ENCODE measurements at regions not wholly inside any gene's neighbourhood (a gene's known extent, or its start where the extent isn't known, plus 50 kb on each side); places are given as distances from the start of the nearest gene placed in this dataset.
A peak's percentile ranks its signal among the peaks of the same experiment; 100 is the strongest.

DNA sequence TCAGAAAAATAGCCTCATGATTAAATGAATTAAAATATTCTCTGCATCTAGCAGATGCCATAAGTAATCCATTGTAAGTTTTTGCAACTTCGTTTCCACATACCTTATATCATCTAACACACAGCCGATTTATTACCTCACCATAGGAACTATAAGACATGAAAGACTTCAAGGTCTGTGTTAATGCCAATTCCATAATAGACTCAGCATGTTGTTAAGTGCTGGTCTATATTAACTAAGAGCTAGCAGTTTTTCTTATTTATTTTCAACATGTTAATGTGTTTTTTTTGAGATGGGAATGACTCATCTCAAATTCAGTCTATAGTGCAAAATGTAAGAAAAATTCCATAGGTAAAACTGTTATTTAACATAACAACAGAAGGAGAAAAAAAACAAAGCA lies 243.9 kb upstream of the GULP1 start:
- DNase-seq (no peak), ATAC-seq (replicated peaks in 1 of 2) (no peak)
- Mint-ChIP-seq H3K4me3 (no peak overlapping the region), H3K36me3 (ENCODE audit: insufficient read depth in 2 of 2) (no peaks in the 10 kb centered on the region), H3K4me1 (ENCODE audit: low read depth) (no peaks in the 10 kb centered on the region), H3K9me3 (peaks cover 3% of the 10 kb centered on the region in 2 donors), H3K27me3 (ENCODE audit: low read depth) (no peaks in the 10 kb centered on the region), H3K27ac (no peak overlapping the region)

DNA sequence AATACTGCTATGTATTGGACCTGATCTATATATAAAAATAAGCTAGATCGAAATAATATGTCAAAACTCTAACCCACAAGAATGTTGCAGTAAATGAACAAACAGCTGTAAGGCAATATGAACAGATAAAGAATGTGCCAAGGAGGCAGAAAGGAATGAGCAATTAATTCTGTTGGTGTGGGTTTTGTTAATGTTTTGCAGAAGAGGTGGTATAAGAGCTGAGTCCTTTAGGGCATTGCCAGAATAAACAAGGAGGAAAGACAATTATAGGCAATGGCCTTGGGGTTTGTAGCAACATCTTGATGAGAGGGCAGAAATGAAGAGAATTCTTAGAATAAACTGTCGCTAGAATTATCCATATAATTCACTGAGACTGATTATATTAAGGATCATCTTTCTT lies 240.9 kb upstream of the GULP1 start:
- no peak for DNase-seq

DNA sequence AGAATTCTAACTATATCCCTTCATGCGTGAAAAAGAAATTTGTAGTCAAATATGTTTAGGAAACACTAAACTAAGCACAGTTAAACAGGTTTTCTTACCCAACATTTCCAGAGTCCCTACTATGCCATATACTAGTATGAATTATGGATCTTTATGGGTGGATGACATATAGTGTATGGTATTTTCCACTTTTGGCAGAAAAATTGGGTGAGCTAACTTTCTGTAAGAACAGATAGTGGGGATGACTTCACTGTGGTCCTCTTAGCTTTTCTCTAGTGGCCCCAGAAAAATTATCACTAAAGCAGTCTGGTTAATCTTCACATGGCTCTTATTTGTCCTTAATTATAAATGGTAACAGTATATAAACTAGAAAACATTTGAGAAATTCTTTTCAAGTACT lies 240.0 kb upstream of the GULP1 start:
- Mint-ChIP-seq H3K27ac (no peak overlapping the region), H3K4me3 (no peak overlapping the region), H3K4me1 (ENCODE audit: low read depth) (no peaks in the 10 kb centered on the region), H3K27me3 (ENCODE audit: low read depth) (no peaks in the 10 kb centered on the region), H3K9me3 (no peaks in the 10 kb centered on the region), H3K36me3 (ENCODE audit: insufficient read depth in 2 of 2) (no peaks in the 10 kb centered on the region)
- no peak for ATAC-seq (replicated peaks in 1 of 2)
- DNase-seq, result no peak

More for the DNA sequence above, 240.9 kb upstream of the GULP1 start:
- Mint-ChIP-seq H3K9me3 (no peaks in the 10 kb centered on the region), H3K27ac (no peak overlapping the region), H3K27me3 (ENCODE audit: low read depth) (no peaks in the 10 kb centered on the region), H3K36me3 (ENCODE audit: insufficient read depth in 2 of 2) (no peaks in the 10 kb centered on the region), H3K4me3 (no peak overlapping the region), H3K4me1 (ENCODE audit: low read depth) (no peaks in the 10 kb centered on the region)
- ATAC-seq (replicated peaks in 1 of 2), result no peak

DNA sequence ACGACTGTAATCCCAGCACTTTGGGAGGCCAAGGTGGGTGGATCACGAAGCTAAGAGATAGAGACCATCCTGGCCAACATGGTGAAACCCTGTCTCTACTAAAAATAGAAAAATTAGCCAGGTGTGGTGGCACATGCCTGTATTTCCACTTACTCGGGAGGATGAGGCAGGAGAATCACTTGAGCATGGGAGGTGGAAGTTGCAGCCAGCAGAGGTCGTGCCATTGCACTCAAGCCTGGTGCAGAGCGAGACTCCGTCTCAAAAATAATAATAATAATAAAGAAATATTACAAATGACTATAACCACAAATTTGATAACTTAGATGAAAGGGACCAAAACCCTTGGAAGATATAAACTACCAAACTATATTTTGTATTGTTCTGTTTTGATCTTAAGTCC lies 226.3 kb upstream of the GULP1 start:
- no peak for ATAC-seq (replicated peaks in 1 of 2)
- no peaks in the 10 kb centered on the region for H3K27me3 Mint-ChIP-seq (ENCODE audit: low read depth)
- H3K27ac Mint-ChIP-seq, result no peak overlapping the region
- DNase-seq, result no peak
- H3K9me3 Mint-ChIP-seq, result peaks cover 3% of the 10 kb centered on the region in 2 donors
- no peaks in the 10 kb centered on the region for H3K36me3 Mint-ChIP-seq (ENCODE audit: insufficient read depth in 2 of 2)
- H3K4me1 Mint-ChIP-seq (ENCODE audit: low read depth), result no peaks in the 10 kb centered on the region
- H3K4me3 Mint-ChIP-seq, result no peak overlapping the region

DNA sequence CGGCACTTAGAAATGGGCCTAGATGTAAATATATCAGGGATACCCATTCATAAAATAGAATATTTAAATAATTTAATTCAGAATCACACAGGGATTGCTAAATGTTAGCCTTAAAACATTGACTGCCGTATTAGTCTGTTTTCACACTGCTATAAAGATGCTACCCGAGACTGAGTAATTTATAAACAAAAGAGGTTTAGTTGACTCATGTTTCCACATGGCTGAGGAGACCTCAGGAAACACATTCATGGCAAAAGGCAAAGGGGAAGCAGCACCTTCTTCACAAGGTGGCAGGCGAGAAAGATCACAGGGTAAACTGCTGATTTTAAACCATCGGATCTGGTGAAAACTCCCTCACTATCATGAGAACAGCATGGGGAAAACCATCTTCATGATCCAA lies 223.6 kb upstream of the GULP1 start:
- ATAC-seq (replicated peaks in 1 of 2) (no peak), DNase-seq (no peak)
- H3K9me3 Mint-ChIP-seq, result peaks cover 3 to 10% of the 10 kb centered on the region in 2 donors
- H3K27ac Mint-ChIP-seq, result no peak overlapping the region
- H3K27me3 Mint-ChIP-seq (ENCODE audit: low read depth), result no peaks in the 10 kb centered on the region
- H3K4me3 Mint-ChIP-seq, result no peak overlapping the region
- peaks cover 2% of the 10 kb centered on the region in 2 donors for H3K36me3 Mint-ChIP-seq (ENCODE audit: insufficient read depth in 2 of 2)
- no peaks in the 10 kb centered on the region for H3K4me1 Mint-ChIP-seq (ENCODE audit: low read depth)

DNA sequence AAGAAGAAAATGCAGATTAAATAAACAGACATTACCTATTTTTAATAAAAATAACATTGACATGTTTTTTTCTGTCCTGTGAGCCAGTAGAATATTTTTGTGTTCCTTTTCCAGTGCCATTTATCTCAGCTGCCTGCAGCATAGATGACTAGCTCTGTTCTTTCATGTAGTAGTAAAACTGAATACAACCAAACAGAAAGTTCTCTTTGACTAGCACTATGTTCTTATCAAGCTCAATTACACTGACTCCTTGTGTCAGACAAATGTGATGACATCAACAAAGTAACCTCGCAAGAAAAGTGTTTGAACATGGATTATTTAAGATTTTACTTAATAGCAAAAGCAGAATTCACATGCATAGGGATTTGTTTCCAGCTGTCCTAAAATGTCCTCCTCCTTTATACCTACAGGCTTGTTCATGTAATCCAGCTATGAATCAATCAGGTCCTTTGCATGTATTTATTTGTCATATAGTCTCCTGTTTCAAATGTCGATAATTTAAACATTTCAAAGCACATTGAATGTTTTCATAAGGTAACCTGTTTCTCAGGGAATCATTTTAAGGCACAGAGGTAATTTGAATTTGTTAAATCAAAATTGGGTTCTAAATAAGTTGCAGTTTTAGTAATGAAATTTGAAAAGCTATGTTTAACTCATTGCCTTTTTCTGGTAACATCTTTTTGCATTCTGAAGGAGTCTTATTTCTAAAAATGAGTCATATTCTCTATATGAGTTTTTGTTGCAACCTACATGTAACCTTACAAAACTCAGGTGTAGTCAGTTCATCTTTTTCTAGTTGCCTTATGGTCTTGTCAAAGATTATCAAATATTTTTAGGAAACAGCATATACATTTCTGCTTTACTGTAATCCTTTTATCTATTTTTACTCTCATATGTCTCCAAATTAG lies 215.3 kb upstream of the GULP1 start:
- H3K9me3 Mint-ChIP-seq, result peaks cover 7 to 17% of the 10 kb centered on the region in 2 donors
- ATAC-seq (replicated peaks in 1 of 2), result peak; percentile 85 to 86
- H3K27me3 Mint-ChIP-seq (ENCODE audit: low read depth), result no peaks in the 10 kb centered on the region
- peaks cover 17% of the 10 kb centered on the region for H3K4me1 Mint-ChIP-seq (ENCODE audit: low read depth)
- DNase-seq, result no peak
- peak overlapping the region; percentile 79 for H3K27ac Mint-ChIP-seq
- peaks cover 2% of the 10 kb centered on the region in 2 donors for H3K36me3 Mint-ChIP-seq (ENCODE audit: insufficient read depth in 2 of 2)
- H3K4me3 Mint-ChIP-seq, result peak overlapping the region; percentile 17 to 71

DNA sequence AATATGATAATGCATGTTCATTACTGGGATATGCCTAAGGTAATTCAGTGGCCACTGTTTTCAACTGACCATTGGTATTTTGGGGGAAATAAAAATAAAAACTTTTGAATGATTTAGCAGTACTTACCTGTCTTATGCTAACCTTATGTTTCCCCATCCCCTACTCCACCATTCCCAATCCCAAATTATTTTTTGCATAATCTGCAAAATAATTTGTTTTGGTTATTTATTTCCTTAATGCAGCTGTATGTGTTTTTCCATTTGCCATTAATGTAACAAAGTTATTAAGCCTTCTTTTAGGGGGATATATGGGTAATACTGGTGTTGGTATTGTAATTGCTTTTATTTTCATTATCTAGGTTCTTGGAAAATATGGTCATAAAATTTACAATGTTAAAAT lies 213.9 kb upstream of the GULP1 start:
- Mint-ChIP-seq H3K27me3 (ENCODE audit: low read depth) (no peaks in the 10 kb centered on the region), H3K36me3 (ENCODE audit: insufficient read depth in 2 of 2) (peaks cover 0 to 2% of the 10 kb centered on the region in 2 donors), H3K4me3 (no peak overlapping the region), H3K9me3 (peaks cover 7 to 12% of the 10 kb centered on the region in 2 donors), H3K27ac (no peak overlapping the region), H3K4me1 (ENCODE audit: low read depth) (peaks cover 17% of the 10 kb centered on the region)
- ATAC-seq (replicated peaks in 1 of 2), result no peak
- DNase-seq, result no peak

DNA sequence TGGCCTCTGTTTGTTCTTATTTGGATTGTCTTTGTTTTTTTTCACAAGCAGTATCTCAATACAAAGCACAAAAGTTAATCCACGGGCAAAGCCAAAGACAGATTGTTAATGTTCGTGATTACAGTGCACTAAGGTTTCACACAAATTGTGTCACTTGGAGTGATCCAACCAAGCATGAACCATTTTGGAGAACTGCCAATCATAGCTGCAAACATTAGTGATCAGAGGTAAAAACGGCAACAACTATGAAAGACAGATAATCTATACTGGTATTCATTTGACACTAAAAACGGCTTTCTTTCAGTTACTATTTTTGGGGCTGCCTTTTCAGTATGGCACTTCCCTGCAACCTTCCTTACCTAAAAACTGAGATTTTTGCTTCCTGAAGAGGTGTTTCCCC lies 213.1 kb upstream of the GULP1 start:
- Mint-ChIP-seq H3K27me3 (ENCODE audit: low read depth) (no peaks in the 10 kb centered on the region), H3K4me3 (no peak overlapping the region), H3K27ac (no peak overlapping the region), H3K9me3 (peaks cover 7 to 9% of the 10 kb centered on the region in 2 donors), H3K36me3 (ENCODE audit: insufficient read depth in 2 of 2) (no peaks in the 10 kb centered on the region), H3K4me1 (ENCODE audit: low read depth) (peaks cover 17% of the 10 kb centered on the region)
- DNase-seq (no peak), ATAC-seq (replicated peaks in 1 of 2) (no peak)

DNA sequence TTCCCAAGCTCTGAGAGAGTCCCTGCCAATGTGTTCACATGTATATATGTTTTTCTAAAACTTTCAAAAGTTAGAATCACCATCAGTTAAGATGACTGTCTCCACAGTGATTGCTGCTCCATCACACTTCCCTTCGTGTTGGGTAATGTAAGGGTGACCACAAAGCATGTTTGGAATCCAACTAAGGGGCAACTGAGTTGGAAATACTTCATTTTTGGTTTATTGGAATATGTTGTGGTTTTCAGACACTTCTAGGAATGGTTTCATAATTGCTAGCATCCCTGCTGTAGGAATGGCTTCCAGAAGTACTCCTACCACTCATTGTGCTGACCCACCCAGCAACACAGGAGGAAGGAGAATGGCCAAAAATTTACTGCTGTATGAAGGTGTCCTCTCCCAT lies 212.5 kb upstream of the GULP1 start:
- no peak for ATAC-seq (replicated peaks in 1 of 2)
- Mint-ChIP-seq H3K27ac (no peak overlapping the region), H3K27me3 (ENCODE audit: low read depth) (no peaks in the 10 kb centered on the region), H3K4me3 (no peak overlapping the region), H3K36me3 (ENCODE audit: insufficient read depth in 2 of 2) (no peaks in the 10 kb centered on the region), H3K9me3 (peaks cover 3 to 5% of the 10 kb centered on the region in 2 donors), H3K4me1 (ENCODE audit: low read depth) (peaks cover 17% of the 10 kb centered on the region)
- DNase-seq, result no peak

DNA sequence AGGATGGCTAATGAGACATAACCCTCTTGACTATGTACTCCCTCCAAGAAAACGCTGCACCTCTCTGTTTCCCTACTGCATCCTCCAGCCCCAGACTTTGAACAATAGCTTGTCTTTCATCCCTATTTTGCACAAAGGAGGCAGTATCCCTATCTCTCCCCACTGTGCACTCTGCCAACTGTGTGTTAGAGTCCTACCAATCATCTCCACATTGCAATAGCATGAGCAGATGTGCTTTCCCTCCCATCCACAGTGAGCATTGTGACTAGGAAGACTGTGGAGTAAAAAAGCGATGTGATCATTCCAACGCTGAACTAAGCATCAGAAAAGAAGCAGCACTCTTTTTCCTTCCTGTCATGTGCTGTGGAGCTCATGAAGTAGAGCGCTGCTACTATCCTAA lies 206.3 kb upstream of the GULP1 start:
- ATAC-seq (replicated peaks in 1 of 2) (no peak), DNase-seq (no peak)
- H3K9me3 Mint-ChIP-seq, result peaks cover 0 to 2% of the 10 kb centered on the region in 2 donors
- no peaks in the 10 kb centered on the region for H3K36me3 Mint-ChIP-seq (ENCODE audit: insufficient read depth in 2 of 2)
- H3K27me3 Mint-ChIP-seq (ENCODE audit: low read depth), result no peaks in the 10 kb centered on the region
- H3K4me1 Mint-ChIP-seq (ENCODE audit: low read depth), result no peaks in the 10 kb centered on the region
- H3K4me3 Mint-ChIP-seq, result no peak overlapping the region
- H3K27ac Mint-ChIP-seq, result no peak overlapping the region

DNA sequence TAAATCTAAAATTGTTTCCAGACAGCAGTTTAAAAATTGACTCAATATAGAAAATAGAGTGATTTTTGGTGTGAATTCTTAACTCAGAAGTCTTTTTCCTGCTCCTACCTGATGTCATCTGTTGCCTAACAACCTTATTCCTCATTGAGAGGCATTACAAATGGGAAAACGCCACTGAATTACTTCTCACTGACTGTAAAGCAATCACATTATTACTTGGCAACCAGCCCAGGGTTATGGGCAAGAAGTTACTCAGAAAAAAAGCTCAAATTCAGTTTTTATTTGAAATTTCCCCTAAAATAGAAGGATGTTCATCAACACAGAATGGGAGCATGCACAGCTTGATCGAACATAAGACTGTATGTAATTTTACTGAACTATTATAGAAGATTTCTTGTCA lies 201.8 kb upstream of the GULP1 start:
- no peak for ATAC-seq (replicated peaks in 1 of 2)
- DNase-seq, result no peak
- H3K27ac Mint-ChIP-seq, result no peak overlapping the region

DNA sequence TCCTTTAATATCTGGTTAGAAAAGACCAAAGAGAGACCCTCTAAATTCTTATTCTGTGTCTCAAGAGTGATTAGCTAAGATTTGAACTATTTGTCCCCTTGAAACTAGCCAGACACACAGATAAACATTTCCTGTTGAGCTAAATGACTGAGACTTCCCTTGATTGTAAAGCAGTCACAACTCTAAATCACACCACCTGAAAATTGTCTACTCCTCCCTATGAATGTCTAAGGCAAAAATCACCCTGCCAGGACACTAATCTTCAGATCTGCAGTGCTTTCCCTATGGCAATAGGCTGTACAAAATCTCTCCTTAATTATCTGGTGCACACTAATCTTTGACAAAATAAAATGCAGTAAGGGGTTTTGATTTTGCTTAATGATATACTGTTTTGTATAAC lies 200.5 kb upstream of the GULP1 start:
- Mint-ChIP-seq H3K9me3 (peaks cover 3% of the 10 kb centered on the region in 2 donors), H3K36me3 (ENCODE audit: insufficient read depth in 2 of 2) (no peaks in the 10 kb centered on the region), H3K4me3 (no peak overlapping the region), H3K4me1 (ENCODE audit: low read depth) (no peaks in the 10 kb centered on the region), H3K27me3 (ENCODE audit: low read depth) (no peaks in the 10 kb centered on the region), H3K27ac (no peak overlapping the region)
- no peak for ATAC-seq (replicated peaks in 1 of 2)
- DNase-seq, result no peak

More for the DNA sequence above, 201.8 kb upstream of the GULP1 start:
- no peaks in the 10 kb centered on the region for H3K27me3 Mint-ChIP-seq (ENCODE audit: low read depth)
- no peaks in the 10 kb centered on the region for H3K4me1 Mint-ChIP-seq (ENCODE audit: low read depth)
- H3K4me3 Mint-ChIP-seq, result no peak overlapping the region
- H3K9me3 Mint-ChIP-seq, result peaks cover 0 to 3% of the 10 kb centered on the region in 2 donors
- H3K36me3 Mint-ChIP-seq (ENCODE audit: insufficient read depth in 2 of 2), result no peaks in the 10 kb centered on the region

DNA sequence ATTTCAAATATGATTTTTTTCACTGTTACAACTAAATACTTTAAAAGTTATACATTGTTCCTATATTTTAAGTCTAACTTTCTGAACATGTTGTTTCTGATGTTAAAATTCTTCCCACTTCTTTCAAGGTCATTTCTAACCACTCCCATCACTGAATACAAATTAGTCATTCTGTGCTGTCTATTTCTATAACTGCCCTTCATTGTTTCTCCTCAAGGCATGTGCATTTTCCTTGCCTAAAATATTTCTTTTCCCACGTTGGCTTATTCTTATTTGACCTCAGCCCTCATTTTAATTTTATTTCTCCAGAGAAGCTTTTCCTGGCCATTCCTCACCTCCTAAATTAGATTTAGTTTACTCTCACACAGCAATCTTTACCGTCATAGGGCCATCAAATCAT lies 198.9 kb upstream of the GULP1 start:
- no peak overlapping the region for H3K4me3 Mint-ChIP-seq
- no peaks in the 10 kb centered on the region for H3K36me3 Mint-ChIP-seq (ENCODE audit: insufficient read depth in 2 of 2)
- H3K9me3 Mint-ChIP-seq, result peaks cover 3% of the 10 kb centered on the region in 2 donors
- ATAC-seq (replicated peaks in 1 of 2) (no peak), DNase-seq (no peak)
- H3K27me3 Mint-ChIP-seq (ENCODE audit: low read depth), result no peaks in the 10 kb centered on the region
- H3K27ac Mint-ChIP-seq, result no peak overlapping the region
- no peaks in the 10 kb centered on the region for H3K4me1 Mint-ChIP-seq (ENCODE audit: low read depth)

DNA sequence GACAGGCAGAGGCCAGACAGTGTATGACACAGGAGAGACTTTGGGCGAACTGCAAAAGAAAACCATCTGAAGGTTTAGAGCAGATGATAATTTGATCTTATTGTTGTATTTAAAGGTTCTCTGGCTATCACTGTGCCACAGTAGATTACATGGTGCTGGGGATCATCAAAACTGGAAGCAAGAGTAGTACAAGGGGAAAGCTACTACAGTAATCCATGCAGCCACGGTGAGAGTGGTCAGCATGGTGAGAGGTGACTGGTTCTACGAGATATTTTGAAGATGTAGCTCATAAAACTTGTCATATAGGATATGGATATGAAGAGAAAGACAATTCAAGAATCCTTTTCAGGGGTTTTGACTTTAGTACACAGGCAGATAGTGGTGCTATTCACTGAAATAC lies 194.8 kb upstream of the GULP1 start:
- H3K36me3 Mint-ChIP-seq (ENCODE audit: insufficient read depth in 2 of 2), result no peaks in the 10 kb centered on the region
- ATAC-seq (replicated peaks in 1 of 2), result no peak
- no peak overlapping the region for H3K27ac Mint-ChIP-seq
- DNase-seq, result no peak
- H3K9me3 Mint-ChIP-seq, result peaks cover 3% of the 10 kb centered on the region in 2 donors
- H3K4me1 Mint-ChIP-seq (ENCODE audit: low read depth), result no peaks in the 10 kb centered on the region
- no peaks in the 10 kb centered on the region for H3K27me3 Mint-ChIP-seq (ENCODE audit: low read depth)
- H3K4me3 Mint-ChIP-seq, result no peak overlapping the region
